ENCODE measurements at regions not wholly inside any gene's neighbourhood (a gene's known extent, or its start where the extent isn't known, plus 50 kb on each side); places are given as distances from the start of the nearest gene placed in this dataset.
A peak's percentile ranks its signal among the peaks of the same experiment; 100 is the strongest.
"Not testable (repeated sequence)": the region's sequence is repeated elsewhere in the genome, so short reads cannot be mapped to it uniquely, and the experiment has no call there.

GRCh38 chr13:50131920-50132903, 117.0 kb downstream of the KCNRG start:
- no peak for DNase-seq

GRCh38 chr13:50132904-50133357, 117.7 kb downstream of the KCNRG start:
- no peak for DNase-seq

- DNase-seq: no peak
These were observed 118.2 kb downstream of the KCNRG start for GRCh38 chr13:50133358-50133953.

GRCh38 chr13:50136226-50136625, 121.0 kb downstream of the KCNRG start:
- no peak for DNase-seq

GRCh38 chr13:50136678-50137077, 121.4 kb downstream of the KCNRG start:
- no peak for DNase-seq

GRCh38 chr13:50139435-50139934, 124.2 kb downstream of the KCNRG start:
- DNase-seq: not testable (repeated sequence)

- no peak for DNase-seq
These were observed 124.9 kb downstream of the KCNRG start for GRCh38 chr13:50140153-50140552.

- DNase-seq: no peak
These were observed 125.5 kb downstream of the KCNRG start for GRCh38 chr13:50140581-50141374.

GRCh38 chr13:50141375-50141975, 126.2 kb downstream of the KCNRG start:
- DNase-seq: no peak

- DNase-seq: no peak
These were observed 129.3 kb downstream of the KCNRG start for GRCh38 chr13:50144246-50145160.

GRCh38 chr13:50149214-50149613, 134.0 kb downstream of the KCNRG start:
- DNase-seq: no peak

GRCh38 chr13:50149932-50150331, 134.7 kb downstream of the KCNRG start:
- peak; percentile 37 for DNase-seq

- DNase-seq: no peak
These were observed 137.0 kb downstream of the KCNRG start for GRCh38 chr13:50152224-50152623.

- no peak for DNase-seq
These were observed 137.5 kb downstream of the KCNRG start for GRCh38 chr13:50152655-50153309.

GRCh38 chr13:50153401-50153800, 138.2 kb downstream of the KCNRG start:
- no peak for DNase-seq

GRCh38 chr13:50153876-50154275, 138.6 kb downstream of the KCNRG start:
- DNase-seq: no peak

- no peak for DNase-seq
These were observed 139.5 kb downstream of the KCNRG start for GRCh38 chr13:50154697-50155096.

- no peak for DNase-seq
These were observed 140.9 kb downstream of the KCNRG start for GRCh38 chr13:50156140-50156539.

- no peak for DNase-seq
These were observed 141.4 kb downstream of the KCNRG start for GRCh38 chr13:50156561-50157127.

GRCh38 chr13:50158385-50159165, 143.3 kb downstream of the KCNRG start:
- DNase-seq: no peak

Data from NCI-H1105 treated with DMSO at 0.1 percent for 48 hours (cell line).